ENCODE measurements at regions not wholly inside any gene's neighbourhood (a gene's known extent, or its start where the extent isn't known, plus 50 kb on each side); places are given as distances from the start of the nearest gene placed in this dataset.

DNA sequence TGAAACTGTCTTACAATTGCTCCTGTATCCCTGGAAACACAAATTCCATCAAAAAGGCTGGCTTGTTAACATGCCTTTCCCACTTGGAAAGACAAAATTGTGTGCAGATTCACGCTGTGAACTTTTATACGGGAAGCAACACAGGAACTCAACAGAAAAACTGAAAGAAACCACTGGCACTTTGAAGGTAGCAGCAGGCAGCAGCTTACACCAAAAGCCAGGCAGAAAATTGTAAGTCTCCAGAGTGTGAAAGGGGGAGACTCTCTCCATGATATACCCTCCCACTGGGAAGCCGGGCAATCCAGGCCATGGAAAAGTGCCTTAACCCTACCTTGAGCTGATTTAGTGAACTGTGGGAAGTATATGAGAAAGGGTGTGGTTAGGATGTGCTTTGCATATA is 943.7 kb downstream of the CDH18 start:
- Histone ChIP-seq H3K36me3 (ENCODE audit: control insufficient read depth, insufficient read depth, low read length) (no peaks in the 10 kb centered on the region), H3K4me3 (ENCODE audit: low read depth, low read length) (no peak overlapping the region), H3K27me3 (ENCODE audit: control insufficient read depth, insufficient read depth, low read length) (no peaks in the 10 kb centered on the region)
- no peak for DNase-seq (ENCODE audit: low read depth)
- TF ChIP-seq, protein P1, sequence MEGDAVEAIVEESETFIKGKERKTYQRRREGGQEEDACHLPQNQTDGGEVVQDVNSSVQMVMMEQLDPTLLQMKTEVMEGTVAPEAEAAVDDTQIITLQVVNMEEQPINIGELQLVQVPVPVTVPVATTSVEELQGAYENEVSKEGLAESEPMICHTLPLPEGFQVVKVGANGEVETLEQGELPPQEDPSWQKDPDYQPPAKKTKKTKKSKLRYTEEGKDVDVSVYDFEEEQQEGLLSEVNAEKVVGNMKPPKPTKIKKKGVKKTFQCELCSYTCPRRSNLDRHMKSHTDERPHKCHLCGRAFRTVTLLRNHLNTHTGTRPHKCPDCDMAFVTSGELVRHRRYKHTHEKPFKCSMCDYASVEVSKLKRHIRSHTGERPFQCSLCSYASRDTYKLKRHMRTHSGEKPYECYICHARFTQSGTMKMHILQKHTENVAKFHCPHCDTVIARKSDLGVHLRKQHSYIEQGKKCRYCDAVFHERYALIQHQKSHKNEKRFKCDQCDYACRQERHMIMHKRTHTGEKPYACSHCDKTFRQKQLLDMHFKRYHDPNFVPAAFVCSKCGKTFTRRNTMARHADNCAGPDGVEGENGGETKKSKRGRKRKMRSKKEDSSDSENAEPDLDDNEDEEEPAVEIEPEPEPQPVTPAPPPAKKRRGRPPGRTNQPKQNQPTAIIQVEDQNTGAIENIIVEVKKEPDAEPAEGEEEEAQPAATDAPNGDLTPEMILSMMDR (IDR thresholded peaks at IDR 0.05; ENCODE audit: insufficient read depth, low read length, poor library complexity, severe bottlenecking) = no peak

GRCh38 chr5:19044931-19045695 is 942.9 kb downstream of the CDH18 start:
- TF ChIP-seq, protein P1 (IDR thresholded peaks at IDR 0.05; ENCODE audit: insufficient read depth, low read length, poor library complexity, severe bottlenecking) = no peak
- H3K4me3 ChIP-seq (ENCODE audit: low read depth, low read length) = no peak overlapping the region
- H3K36me3 ChIP-seq (ENCODE audit: control insufficient read depth, insufficient read depth, low read length) = no peaks in the 10 kb centered on the region
- H3K27me3 ChIP-seq (ENCODE audit: control insufficient read depth, insufficient read depth, low read length) = no peaks in the 10 kb centered on the region
- no peak for DNase-seq (ENCODE audit: low read depth)

GRCh38 chr5:19047277-19047676 is 940.7 kb downstream of the CDH18 start:
- H3K36me3 ChIP-seq (ENCODE audit: control insufficient read depth, insufficient read depth, low read length) = no peaks in the 10 kb centered on the region
- H3K4me3 ChIP-seq (ENCODE audit: low read depth, low read length) = no peak overlapping the region
- DNase-seq (ENCODE audit: low read depth) = no peak
- no peaks in the 10 kb centered on the region for H3K27me3 ChIP-seq (ENCODE audit: control insufficient read depth, insufficient read depth, low read length)
- TF ChIP-seq, protein P1 (IDR thresholded peaks at IDR 0.05; ENCODE audit: insufficient read depth, low read length, poor library complexity, severe bottlenecking) = no peak

GRCh38 chr5:19048726-19049125 is 939.3 kb downstream of the CDH18 start:
- no peaks in the 10 kb centered on the region for H3K36me3 ChIP-seq (ENCODE audit: control insufficient read depth, insufficient read depth, low read length)
- DNase-seq (ENCODE audit: low read depth) = no peak
- no peak overlapping the region for H3K4me3 ChIP-seq (ENCODE audit: low read depth, low read length)
- TF ChIP-seq, protein P1 (IDR thresholded peaks at IDR 0.05; ENCODE audit: insufficient read depth, low read length, poor library complexity, severe bottlenecking) = no peak
- H3K27me3 ChIP-seq (ENCODE audit: control insufficient read depth, insufficient read depth, low read length) = no peaks in the 10 kb centered on the region

GRCh38 chr5:19058216-19058615 is 929.8 kb downstream of the CDH18 start:
- no peak for DNase-seq (ENCODE audit: low read depth)
- TF ChIP-seq, protein P1 (IDR thresholded peaks at IDR 0.05; ENCODE audit: insufficient read depth, low read length, poor library complexity, severe bottlenecking) = no peak
- no peak overlapping the region for H3K4me3 ChIP-seq (ENCODE audit: low read depth, low read length)
- H3K27me3 ChIP-seq (ENCODE audit: control insufficient read depth, insufficient read depth, low read length) = no peaks in the 10 kb centered on the region
- no peaks in the 10 kb centered on the region for H3K36me3 ChIP-seq (ENCODE audit: control insufficient read depth, insufficient read depth, low read length)

- no peak for DNase-seq (ENCODE audit: low read depth)
- TF ChIP-seq, protein P1 (IDR thresholded peaks at IDR 0.05; ENCODE audit: insufficient read depth, low read length, poor library complexity, severe bottlenecking) = no peak
- Histone ChIP-seq H3K36me3 (ENCODE audit: control insufficient read depth, insufficient read depth, low read length) (no peaks in the 10 kb centered on the region), H3K4me3 (ENCODE audit: low read depth, low read length) (no peak overlapping the region), H3K27me3 (ENCODE audit: control insufficient read depth, insufficient read depth, low read length) (no peaks in the 10 kb centered on the region)
These were observed 923.9 kb downstream of the CDH18 start for GRCh38 chr5:19064094-19064493.

Data from kidney epithelial cell (primary cell).